Erythroblast (primary cell): ENCODE measurements at regions not wholly inside any gene's neighbourhood (a gene's known extent, or its start where the extent isn't known, plus 50 kb on each side); places are given as distances from the start of the nearest gene placed in this dataset.

Experiments used
- DNase-seq, 2 experiments: peaks; one replicate each; lab custom pipeline; 2025; lab: John Stamatoyannopoulos, UW
- GATA1 ChIP-seq: IDR thresholded peaks from 2 replicates; pipeline ENCODE4 v1.6.1; 2011; ENCODE audit warnings: low read depth, mild to moderate bottlenecking, control low read depth, low read length, moderate library complexity
- POLR2A ChIP-seq: IDR thresholded peaks from 2 replicates; pipeline ENCODE4 v1.6.1; 2011; ENCODE audit warnings: mild to moderate bottlenecking, low read length

- no peak for TF ChIP-seq POLR2A
- no peak for TF ChIP-seq GATA1
- DNase-seq, result no peak
These were observed 231.2 kb upstream of the TPRG1 start for GRCh38 chr3:188940573-188940932.

- no peak for DNase-seq
- TF ChIP-seq GATA1 (no peak), POLR2A (no peak)
These were observed 230.7 kb upstream of the TPRG1 start for GRCh38 chr3:188941103-188941502.

DNA sequence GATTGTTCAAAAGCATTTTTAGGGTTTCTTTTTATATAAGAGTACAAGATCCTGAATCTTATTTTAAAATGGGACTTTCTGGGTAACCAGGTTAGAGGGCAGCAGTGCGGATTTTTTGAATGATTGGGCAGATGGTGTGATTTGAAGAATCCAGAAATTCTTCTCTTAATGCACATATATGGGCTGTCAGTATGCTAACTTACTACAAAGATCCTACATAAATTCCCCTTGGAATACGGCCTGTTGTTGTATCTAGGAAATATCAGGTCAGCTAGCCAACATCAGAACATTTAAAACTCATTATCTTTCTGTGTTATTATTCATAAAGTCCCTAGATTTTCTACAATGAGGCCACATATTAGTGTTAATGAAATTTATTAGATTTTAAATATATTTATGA lies 229.6 kb upstream of the TPRG1 start:
- TF ChIP-seq GATA1, result no peak
- TF ChIP-seq POLR2A, result no peak

DNA sequence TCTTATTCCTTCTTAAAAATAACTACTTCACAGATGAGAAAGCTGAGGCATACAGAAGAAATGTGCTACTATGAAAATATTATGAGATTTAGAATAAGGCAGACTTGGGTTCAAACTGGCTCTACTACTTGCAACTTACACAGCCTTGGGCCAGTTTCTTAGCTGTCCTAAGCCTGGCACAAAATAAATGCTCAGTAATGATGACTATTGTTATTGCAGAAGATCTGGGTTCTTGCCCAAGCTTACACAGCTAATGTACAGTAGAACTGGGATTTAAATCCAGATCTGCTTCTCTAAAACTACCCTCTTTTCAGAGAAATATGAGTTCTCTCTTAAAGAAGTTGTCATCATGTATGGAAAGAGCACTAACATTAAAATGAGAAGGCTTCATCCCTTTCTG lies 228.2 kb upstream of the TPRG1 start:
- no peak for TF ChIP-seq GATA1
- TF ChIP-seq POLR2A, result no peak
- no peak for DNase-seq

More for the DNA sequence above, 229.6 kb upstream of the TPRG1 start:
- DNase-seq, result no peak

- TF ChIP-seq GATA1 (no peak), POLR2A (no peak)
These were observed 227.7 kb upstream of the TPRG1 start for GRCh38 chr3:188944108-188944507.

DNA sequence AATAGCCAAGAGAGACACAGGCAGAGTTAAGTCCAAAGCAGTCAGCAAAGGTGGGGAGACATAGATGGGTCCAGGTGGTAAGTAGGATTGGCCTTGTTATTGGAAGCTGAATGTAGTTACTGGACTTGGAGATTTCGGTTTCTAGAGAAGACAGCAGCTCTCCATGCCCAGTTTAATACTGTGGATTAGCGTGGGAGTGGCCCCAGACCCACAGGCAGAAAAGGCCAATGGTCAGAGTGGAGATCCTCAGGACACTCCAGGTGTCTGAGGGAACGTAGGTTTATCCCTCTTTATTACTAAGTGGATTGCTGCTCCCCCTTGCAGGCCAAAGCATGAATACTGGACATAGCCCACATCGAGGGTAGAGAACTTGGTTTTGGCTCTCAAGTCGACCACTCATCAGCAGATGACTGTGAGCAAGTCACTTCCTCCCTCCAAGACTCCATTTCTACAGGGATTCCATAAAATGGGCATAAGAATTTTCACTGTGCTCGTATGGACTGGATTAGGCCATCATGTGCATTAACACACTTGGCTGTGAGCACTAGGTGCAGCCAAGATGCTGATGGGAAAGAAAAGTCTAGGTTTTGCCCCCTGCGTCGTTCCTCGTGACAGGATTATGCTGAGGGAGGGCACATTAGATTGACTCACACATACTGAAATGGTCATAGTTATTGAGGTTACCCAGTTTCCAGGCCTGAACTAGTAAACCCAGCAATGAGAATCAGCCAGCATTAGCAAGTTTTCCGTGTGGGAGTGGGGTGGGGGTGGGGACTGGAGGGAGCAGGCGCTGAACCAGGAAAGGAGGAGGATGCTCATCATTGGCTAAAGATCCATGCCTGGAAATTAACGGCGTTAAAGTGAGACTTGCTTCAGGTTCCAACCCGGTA lies 225.2 kb upstream of the TPRG1 start:
- DNase-seq, result no peak
- TF ChIP-seq POLR2A (no peak), GATA1 (no peak)

More at GRCh38 chr3:188944108-188944507, 227.7 kb upstream of the TPRG1 start:
- no peak for DNase-seq

DNA sequence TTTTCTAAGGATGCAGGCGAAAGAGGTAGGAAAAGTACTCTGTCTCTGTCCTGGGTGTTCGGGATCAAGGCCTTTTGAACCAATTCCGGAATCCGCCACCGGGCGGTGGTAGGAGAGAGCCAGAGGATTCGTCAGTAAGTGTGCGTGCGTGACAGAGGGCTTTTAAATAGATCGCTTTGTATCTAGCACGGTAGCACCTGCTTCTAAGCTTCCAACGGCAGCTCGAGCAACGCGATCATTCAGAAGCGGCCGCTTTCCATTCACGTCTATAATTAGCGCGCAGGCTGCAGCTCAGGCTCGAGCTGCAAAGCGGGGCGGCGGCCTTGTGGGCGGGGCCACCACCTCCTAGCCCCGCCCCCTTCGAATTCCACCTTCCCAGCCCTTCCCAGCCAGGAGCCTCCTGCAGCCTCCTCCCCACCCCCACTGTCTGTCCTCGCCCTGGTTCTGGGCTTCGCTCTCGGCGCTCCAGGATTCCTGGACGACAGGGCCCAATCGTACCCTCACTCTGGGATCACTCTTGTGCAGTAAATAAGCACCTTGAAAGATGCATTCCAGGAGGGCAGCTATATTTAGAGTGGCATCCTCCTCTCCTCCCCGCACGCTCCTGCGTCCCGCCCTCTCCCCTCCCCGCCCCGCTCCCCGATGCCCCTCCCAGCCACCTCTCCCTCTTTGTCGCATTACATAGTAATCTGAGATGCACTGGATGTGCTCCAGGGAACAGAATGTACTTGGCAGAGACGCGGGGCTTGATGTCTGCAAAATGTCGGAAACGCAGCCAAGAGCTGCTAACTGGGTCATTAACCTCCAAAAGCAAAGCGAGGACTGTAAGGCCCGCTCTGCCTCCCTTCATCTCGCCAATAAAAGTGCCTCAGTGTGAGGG lies 224.1 kb upstream of the TPRG1 start:
- peak; percentile 11 to 14 for DNase-seq
- TF ChIP-seq GATA1 (no peak), POLR2A (no peak)

DNA sequence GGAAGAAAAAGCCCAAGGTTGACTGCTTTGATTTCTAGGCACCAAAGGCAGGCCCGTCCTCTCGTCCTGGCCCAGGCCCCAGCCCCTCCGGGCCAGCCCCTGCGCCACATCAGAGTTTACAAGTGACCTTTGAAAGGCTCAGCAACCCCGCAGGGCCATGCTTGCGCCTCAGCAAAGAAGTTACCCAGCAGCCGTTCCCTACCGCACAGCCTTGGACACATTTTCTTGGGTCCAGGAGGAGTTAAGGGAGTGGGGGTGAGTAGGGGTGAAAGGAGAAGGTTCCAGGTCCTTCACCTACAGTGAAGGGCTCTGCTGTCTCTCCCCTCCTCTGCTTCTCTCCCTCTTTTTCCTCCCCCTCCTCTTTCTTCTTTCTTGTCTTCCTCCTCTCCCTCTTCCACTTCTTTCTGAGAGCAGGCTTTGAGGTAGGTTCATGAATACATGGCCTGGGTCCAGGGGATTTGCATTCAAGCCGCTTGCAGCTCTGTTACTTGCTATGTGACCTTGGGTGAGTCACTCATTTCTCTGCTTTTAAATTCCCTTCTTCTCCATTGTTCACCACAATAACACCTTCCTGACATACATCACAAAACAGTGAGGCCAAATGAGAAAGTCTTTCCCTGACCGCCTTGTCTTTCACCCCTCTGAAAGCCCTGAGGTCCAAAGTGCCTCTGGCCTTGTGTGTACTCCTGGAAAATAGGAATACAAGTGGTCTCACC lies 223.3 kb upstream of the TPRG1 start:
- TF ChIP-seq POLR2A (no peak), GATA1 (no peak)
- no peak for DNase-seq

GRCh38 chr3:188948997-188949389 lies 222.8 kb upstream of the TPRG1 start:
- no peak for DNase-seq
- TF ChIP-seq POLR2A (no peak), GATA1 (no peak)

DNA sequence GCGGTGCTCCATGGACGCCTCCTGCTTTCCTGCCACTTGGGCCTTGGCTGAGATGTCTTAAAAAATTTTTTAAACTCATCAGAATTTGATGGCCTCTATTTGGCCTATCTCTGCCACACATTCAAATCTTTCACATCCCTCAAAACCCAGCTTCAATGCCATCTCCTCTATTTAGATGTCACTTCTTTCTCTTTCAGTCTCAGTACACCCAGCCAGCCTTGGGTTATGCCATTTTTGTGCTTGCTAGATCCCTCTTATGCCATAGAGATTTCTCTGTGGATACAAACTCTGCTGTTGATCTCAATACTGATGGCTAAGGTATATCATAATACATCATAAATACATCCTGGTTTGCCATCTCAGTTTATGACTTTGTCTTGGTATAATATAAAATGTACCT lies 222.3 kb upstream of the TPRG1 start:
- no peak for DNase-seq
- TF ChIP-seq GATA1, result no peak
- no peak for TF ChIP-seq POLR2A

DNA sequence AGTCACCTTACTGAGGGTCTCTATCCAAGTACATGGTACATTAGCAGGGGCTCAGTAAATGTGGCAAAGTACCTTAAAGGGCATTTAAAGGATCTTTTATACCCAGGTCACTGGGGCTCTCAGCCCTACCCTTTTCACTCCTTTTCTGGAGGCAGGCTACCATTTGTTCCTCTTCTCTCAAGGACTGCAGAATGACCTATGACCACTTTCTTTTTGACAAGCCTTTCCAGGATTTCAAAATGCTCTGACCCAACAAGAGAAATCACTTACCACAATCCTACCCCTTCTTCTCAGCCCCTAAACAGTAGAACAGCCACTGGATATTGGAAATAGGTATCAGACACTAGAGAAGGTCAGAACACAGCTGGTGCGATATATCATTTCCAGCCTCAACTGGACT lies 221.8 kb upstream of the TPRG1 start:
- no peak for DNase-seq
- TF ChIP-seq GATA1, result no peak
- TF ChIP-seq POLR2A, result no peak

GRCh38 chr3:188950832-188951489 lies 220.8 kb upstream of the TPRG1 start:
- no peak for TF ChIP-seq GATA1
- TF ChIP-seq POLR2A, result no peak
- DNase-seq, result no peak

DNA sequence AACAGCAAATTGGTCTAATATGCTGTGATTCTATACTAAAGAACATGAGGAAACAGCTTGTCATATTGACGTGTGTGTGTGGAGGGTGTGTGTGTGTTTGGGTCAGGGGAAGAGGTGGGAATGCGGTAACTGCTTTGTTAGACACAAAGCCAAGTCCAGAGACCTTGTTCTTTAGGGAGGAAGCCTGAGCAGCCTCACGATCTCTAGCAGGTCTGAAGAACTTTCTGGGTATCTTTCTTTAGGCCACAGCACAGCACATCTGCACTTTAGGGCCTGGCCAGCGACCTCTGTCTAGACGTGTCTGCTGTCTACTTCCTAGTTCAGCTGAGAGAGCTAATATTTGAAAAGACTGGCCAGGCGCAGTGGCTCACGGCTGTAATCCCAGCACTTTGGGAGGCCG lies 220.0 kb upstream of the TPRG1 start:
- DNase-seq, result no peak
- TF ChIP-seq POLR2A (no peak), GATA1 (no peak)
